GM10266 (cell line): ENCODE measurements at regions not wholly inside any gene's neighbourhood (a gene's known extent, or its start where the extent isn't known, plus 50 kb on each side); places are given as distances from the start of the nearest gene placed in this dataset.

ENCODE experiments used
- DNase-seq: peaks from one replicate; pipeline ENCODE4 v3.0.0; 2012; ENCODE audit errors: extremely low spot score
- TF ChIP-seq, protein P1 (sequence below): IDR thresholded peaks from 2 replicates; pipeline ENCODE4 v1.5.1; 2012; ENCODE audit warnings: mild to moderate bottlenecking, low read depth; ENCODE audit not compliant: control insufficient read depth, insufficient read depth; ENCODE audit errors: missing control alignments

DNA sequence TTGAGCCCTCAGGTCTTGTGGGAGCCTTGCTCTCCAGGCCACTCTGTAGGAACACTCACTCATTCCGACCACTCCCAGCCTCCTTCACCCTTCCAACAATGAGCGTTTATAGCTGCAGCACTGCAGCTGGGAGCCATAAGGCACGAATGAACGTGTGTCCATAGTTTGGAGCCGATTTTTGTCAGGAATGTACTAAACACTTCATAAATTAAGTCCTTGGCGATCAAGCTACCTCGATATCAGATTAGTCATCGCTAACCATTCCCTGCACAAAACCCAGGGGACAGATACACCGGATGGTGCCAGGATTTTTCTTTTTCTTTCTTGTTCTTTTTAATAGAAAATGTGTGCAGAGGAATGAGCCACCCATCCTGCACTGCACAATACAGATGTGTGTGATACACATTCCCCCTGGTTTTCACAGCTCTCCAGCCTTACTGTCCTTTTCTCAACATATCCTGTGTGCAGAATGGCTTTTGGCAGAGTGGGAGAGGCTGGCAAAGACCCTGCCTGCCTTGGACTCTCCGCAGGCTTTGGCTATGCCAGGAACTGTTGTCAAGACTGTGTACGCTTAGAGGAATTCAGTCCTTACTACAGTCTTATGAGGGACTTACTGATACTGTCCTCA lies 68.4 kb upstream of the ELAC2 start:
- DNase-seq: no peak
- TF ChIP-seq, protein P1, sequence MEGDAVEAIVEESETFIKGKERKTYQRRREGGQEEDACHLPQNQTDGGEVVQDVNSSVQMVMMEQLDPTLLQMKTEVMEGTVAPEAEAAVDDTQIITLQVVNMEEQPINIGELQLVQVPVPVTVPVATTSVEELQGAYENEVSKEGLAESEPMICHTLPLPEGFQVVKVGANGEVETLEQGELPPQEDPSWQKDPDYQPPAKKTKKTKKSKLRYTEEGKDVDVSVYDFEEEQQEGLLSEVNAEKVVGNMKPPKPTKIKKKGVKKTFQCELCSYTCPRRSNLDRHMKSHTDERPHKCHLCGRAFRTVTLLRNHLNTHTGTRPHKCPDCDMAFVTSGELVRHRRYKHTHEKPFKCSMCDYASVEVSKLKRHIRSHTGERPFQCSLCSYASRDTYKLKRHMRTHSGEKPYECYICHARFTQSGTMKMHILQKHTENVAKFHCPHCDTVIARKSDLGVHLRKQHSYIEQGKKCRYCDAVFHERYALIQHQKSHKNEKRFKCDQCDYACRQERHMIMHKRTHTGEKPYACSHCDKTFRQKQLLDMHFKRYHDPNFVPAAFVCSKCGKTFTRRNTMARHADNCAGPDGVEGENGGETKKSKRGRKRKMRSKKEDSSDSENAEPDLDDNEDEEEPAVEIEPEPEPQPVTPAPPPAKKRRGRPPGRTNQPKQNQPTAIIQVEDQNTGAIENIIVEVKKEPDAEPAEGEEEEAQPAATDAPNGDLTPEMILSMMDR: no peak

DNA sequence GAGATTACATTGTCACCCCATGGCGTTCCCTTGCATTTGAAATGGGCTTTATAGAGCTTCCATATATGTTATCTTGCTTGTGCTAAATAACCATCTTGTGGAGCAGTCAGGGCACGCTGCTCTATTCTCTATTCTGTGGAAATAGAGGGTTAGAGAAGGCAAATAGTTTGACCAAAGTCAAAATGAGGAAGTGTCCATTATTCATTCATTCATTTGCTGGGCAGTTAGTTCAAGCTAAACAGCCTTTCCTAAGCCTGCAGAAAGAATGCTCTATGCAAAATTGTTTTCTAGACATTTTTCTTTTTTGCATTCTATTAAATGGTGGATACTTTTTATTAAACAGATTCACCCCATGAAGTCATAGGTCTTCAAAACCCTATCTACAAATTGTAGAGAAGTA lies 67.8 kb upstream of the ELAC2 start:
- TF ChIP-seq, protein P1: no peak
- no peak for DNase-seq

DNA sequence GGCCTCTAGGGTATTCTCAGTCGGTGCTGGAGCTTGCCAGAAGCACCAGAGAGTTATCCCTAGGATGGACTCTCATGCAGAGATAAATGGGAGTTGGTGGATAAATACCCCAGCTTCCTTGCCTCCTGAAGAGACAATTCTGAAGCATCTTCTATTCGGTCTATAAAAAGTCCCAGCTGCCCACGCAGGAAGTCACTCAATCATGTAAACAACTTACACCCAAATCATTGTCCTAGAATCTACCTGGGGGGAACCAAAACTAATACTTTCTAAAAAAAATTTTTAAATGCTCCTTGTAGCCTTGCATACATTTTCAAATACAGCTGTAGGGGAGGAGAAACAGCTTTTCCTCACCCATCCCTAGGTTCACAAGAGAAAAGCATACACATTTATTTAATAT lies 66.6 kb upstream of the ELAC2 start:
- DNase-seq: no peak
- TF ChIP-seq, protein P1: no peak

DNA sequence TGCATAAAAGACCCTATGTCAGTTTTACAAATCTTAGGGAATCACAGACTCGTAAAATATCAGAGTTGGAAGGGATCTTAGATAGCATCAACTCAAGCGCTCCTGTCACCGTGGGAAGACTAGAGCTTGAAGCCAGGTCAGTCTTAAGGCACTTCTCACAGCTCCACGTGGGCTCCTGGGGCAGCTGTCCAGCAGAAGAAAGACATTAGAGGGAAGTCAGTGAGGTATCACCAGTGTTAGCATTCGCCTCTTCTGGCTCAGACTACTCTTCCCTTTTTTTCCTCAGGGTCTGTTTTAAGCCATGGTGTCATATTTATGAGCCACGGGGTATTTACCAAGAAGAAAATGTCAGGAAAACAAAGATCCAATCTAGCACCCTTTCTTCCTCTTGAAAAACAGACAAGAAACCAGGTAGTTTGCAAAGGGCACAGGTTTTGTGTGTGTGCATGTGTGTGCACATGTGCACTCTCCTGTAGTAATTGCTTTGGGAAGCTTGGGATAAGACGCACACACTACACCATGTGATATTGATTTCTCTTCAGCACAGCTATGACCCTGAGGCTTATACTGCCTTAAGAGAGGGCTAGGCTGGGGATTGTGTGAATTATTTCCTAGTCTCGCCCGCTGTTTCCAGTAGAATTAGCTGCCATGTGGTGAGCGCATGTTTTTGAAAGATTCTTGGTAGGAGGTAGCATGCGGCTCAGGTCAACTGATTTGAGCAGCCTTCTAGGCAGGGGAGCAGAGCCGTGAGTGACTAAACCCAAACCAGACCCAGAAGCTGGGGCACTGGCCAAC lies 61.0 kb upstream of the ELAC2 start:
- TF ChIP-seq, protein P1: no peak
- DNase-seq: no peak

DNA sequence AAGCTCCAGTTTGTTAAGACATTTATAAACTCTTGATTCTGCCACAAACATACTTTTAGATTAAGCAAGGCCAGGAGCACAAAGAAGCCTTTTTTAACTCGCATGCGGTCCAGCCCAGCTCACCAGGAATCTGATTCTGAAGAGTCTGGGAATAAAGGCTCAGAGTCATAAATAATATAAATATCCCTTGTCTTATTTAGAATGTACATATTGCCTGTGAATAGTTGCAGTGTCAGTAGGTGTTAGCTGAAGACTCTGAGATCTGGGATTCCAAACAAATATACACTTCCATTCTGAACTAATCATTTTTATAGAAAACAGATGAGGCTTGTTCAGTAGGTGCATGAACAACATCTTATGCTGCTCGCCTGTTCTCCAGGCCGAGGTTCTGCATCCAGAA lies 59.1 kb upstream of the ELAC2 start:
- TF ChIP-seq, protein P1: no peak
- no peak for DNase-seq

DNA sequence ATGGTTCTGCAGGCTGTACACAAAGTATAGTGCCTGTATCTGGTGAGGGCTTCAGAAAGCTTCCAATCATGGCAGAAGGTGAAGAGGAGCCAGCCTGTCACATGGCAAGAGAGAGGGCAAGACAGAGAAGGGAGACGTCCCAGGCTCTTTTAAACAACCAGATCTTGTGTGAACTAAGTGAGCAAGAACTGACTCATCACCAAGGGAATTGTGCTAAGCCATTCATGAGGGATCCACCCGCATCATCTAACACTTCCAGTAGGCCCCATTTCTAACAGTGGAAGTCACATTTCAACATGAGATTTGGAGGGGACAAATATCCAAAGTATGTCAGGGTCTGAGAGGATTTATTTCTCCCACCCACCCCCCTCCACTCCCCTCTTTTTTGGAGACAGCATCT lies 56.2 kb upstream of the ELAC2 start:
- TF ChIP-seq, protein P1: no peak

DNA sequence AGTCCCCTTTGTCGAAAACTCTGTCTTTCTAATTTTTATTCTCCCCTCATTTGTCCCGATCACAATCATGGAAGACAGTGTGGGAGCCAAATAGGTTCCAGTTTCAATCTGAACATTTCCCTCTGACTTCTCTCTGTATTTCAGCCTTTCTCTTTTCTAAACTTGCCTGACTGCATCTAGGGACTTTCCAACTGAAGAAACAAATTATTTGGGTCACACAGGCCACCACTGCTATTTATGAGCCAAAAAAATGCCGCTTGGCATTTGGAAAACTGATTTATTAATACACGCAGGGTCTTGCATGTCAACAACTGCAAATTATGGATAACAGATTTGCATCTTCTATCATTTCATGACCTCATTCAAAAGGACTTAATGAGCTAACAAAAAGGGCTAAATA lies 55.2 kb upstream of the ELAC2 start:
- no peak for DNase-seq
- TF ChIP-seq, protein P1: no peak

More for the DNA sequence above, 56.2 kb upstream of the ELAC2 start:
- no peak for DNase-seq
